Pancreas (tissue), 10 donors: ENCODE measurements at regions not wholly inside any gene's neighbourhood (a gene's known extent, or its start where the extent isn't known, plus 50 kb on each side); places are given as distances from the start of the nearest gene placed in this dataset.

ENCODE experiments used
- ATAC-seq, 4 donors: fragments of 200-7000 bp; cut with Tn5 transposase; one replicate each; pipeline versions ENCODE4 v1.8.0 to v1.9.1; 2020; ENCODE audit warnings: mild to moderate bottlenecking in 4 of 4, moderate library complexity in 4 of 4
- DNase-seq, 6 donors: peaks; one replicate each; pipeline ENCODE4 v3.0.0-alpha.2; 2020
- FAIRE-seq: peaks from 2 replicates; lab custom pipeline; 2012; peaks lifted over from hg19 to GRCh38; lab: Jason Lieb, UNC
- H3K27ac ChIP-seq, 4 donors: fragments of 200-600 bp; sonication (generic); 1 replicate in 3 of 4; 2 replicates in 1 of 4; pipeline versions ENCODE4 v1.5.0 to v1.8.0; 2020
- H3K27me3 ChIP-seq, 4 donors: fragments of 200-600 bp; one replicate each; pipeline ENCODE4 v1.8.0; 2021
- H3K36me3 ChIP-seq, 3 donors: fragments of 200-600 bp; sonication (generic) in 1 of 3; one replicate each; pipeline versions ENCODE4 v1.5.0 to v1.8.0; 2020 to 2021
- H3K4me1 ChIP-seq, 3 donors: fragments of 200-600 bp; one replicate each; pipeline ENCODE4 v1.8.0; 2021
- H3K4me3 ChIP-seq, 4 donors: fragments of 200-600 bp; sonication (generic) in 2 of 4; one replicate each; pipeline versions ENCODE4 v1.5.0 to v1.8.0; 2020 to 2021
- H3K9me3 ChIP-seq, 4 donors: fragments of 200-600 bp; one replicate each; pipeline ENCODE4 v1.8.0; 2021
- CTCF ChIP-seq, 4 donors: fragments of 200-600 bp; sonication (generic) in 3 of 4; IDR thresholded peaks; one replicate each; pipeline versions ENCODE4 v1.5.0 to v1.8.0; 2021; ENCODE audit warnings: antibody characterized with exemption in 4 of 4
- WGBS, 2 donors: extraction: QIAGEN DNeasy Blood & Tissue Kit; methylation state at CpG; one replicate each; pipeline ENCODE4 v1.1.7; 2013; 5-methylcytosine and 5-hydroxymethylcytosine counted together
- intact Hi-C, 3 donors: fragments of 100-400 bp; cut with DNase I; formaldehyde crosslinking; loops; one replicate each; pipeline versions ENCODE4 v1.11.1 to v1.14.2; 2022
- donor health status: healthy with polysubstance abuse.
- donor health status: DM: no; HTN: no; CAD: no; lungs with moderate emphysema.
- donor health status: DM: no; HTN: no; CAD: no.
- donor health status: control.
- donor health status: control.
- donor health status: Bipolar disorder and iron deficiency.
- donor health status: DM: yes; HTN: yes; CAD: no.
- donor health status: DM: no; HTN: no; CAD: no.
- donor health status: DM: no; HTN: no; CAD: no.
- donor health status: DM: yes; HTN: yes; CAD: no.

DNA sequence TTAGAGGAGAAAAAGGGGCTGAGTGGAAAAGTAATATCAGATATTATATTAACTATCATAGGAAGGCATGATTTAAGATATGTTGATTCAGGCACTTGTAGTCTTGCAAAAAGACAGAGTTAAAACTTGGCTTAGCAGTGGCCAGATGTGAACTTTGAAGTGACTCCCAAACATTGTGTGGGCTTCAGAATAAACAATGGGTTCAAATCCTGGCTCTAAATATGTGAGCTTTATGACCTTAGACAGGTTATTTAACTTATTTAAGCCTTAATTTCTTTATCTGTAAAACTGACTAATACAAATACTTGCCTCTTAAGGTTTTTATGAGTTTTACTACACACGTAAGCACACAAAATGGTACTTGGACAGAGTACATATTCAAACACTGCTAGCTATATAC, 85.9 kb downstream of the TNFSF18 start:
- FAIRE-seq = no peak
- no peaks in the 10 kb centered on the region for H3K27me3 ChIP-seq
- DNase-seq = no peak
- no peak for TF ChIP-seq CTCF (IDR thresholded peaks at IDR 0.05)
- H3K4me3 ChIP-seq = no peak overlapping the region
- intact Hi-C loops = no loop called here
- ATAC-seq = no peak
- H3K9me3 ChIP-seq = no peaks in the 10 kb centered on the region
- WGBS, 2 donors = 86 to 90% methylated on average over 1 of the region's 1 CpG
- no peak overlapping the region for H3K27ac ChIP-seq
- no peaks in the 10 kb centered on the region for H3K36me3 ChIP-seq
- peaks cover 3 to 10% (median 9%) of the 10 kb centered on the region in 3 donors for H3K4me1 ChIP-seq

DNA sequence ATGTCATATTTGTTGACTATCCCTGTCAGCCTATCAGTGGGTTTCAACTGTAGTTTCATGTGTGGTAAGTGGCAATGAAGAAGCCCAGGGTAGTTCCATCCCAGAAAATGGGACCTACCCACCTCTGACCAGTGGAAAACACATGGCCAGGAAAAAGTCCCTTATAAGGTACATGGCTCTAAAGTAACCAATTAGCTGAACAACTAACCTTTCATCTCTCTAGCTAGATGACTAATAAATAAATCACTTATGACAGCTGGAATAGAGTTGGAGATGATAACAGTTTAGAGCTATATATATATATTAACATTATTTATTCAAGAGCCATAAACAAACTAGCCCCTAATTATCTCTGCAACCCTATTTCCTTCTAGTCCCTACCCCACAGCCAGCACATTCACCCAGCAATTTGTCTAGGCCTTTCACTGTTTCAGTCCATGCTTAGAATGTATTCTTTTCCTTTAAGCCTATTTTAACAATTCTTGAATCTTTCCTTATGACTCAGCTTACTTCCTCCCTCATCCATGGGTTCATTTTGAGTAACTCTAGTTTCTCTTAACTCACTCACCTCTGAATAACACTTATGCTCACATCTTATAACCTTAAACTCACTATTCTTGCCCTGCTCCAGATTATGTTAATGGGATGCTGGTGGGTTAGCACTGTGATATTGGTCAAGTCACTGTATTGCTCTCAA, 83.7 kb downstream of the TNFSF18 start:
- no peak for TF ChIP-seq CTCF (IDR thresholded peaks at IDR 0.05)
- DNase-seq (no peak), FAIRE-seq (no peak), ATAC-seq (no peak)
- Histone ChIP-seq H3K4me1 (peaks cover 0 to 9% (median 7%) of the 10 kb centered on the region in 3 donors), H3K9me3 (no peaks in the 10 kb centered on the region), H3K27ac (no peak overlapping the region), H3K27me3 (no peaks in the 10 kb centered on the region), H3K36me3 (no peaks in the 10 kb centered on the region), H3K4me3 (no peak overlapping the region)
- intact Hi-C loops = no loop called here

GRCh38 chr1:172967936-172968335, 82.8 kb downstream of the TNFSF18 start:
- no peak for FAIRE-seq
- intact Hi-C loops = no loop called here

DNA sequence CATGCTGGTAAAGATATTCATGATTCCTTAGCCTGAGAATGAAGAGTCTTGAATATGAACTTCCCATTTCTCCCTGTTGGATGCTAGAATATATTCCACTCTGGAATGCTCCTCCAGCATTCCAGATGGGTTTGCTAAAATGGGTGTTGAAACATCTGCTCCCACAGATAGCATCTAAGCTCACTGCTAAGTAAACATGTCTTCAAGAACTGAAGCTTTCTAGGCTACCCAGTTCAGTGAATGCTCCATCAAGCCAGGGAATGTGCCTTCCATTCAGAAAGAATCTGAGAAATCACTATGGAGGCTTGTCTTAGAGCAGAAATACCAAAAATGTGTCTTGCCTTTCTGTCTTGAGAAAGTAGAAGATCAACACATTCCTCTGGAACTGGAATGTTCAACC, 81.1 kb downstream of the TNFSF18 start:
- Histone ChIP-seq H3K27me3 (no peaks in the 10 kb centered on the region), H3K4me1 (peaks cover 0 to 13% (median 9%) of the 10 kb centered on the region in 3 donors), H3K27ac (no peak overlapping the region), H3K4me3 (no peak overlapping the region), H3K36me3 (no peaks in the 10 kb centered on the region), H3K9me3 (no peaks in the 10 kb centered on the region)
- TF ChIP-seq CTCF (IDR thresholded peaks at IDR 0.05) = no peak
- FAIRE-seq (no peak), ATAC-seq (no peak), DNase-seq (no peak)
- intact Hi-C loops = no loop called here

More at GRCh38 chr1:172967936-172968335, 82.8 kb downstream of the TNFSF18 start:
- Histone ChIP-seq H3K4me1 (peaks cover 0 to 13% (median 9%) of the 10 kb centered on the region in 3 donors), H3K27me3 (no peaks in the 10 kb centered on the region), H3K9me3 (no peaks in the 10 kb centered on the region), H3K4me3 (no peak overlapping the region), H3K36me3 (no peaks in the 10 kb centered on the region), H3K27ac (no peak overlapping the region)
- ATAC-seq (no peak), DNase-seq (no peak)
- TF ChIP-seq CTCF (IDR thresholded peaks at IDR 0.05) = no peak

GRCh38 chr1:172970186-172970585, 80.6 kb downstream of the TNFSF18 start:
- 100% methylated on average over 1 of the region's 1 CpG for WGBS, 2 donors
- no peak overlapping the region for H3K27ac ChIP-seq
- no peak for TF ChIP-seq CTCF (IDR thresholded peaks at IDR 0.05)
- peaks cover 0 to 13% (median 9%) of the 10 kb centered on the region in 3 donors for H3K4me1 ChIP-seq
- H3K36me3 ChIP-seq = no peaks in the 10 kb centered on the region
- H3K27me3 ChIP-seq = no peaks in the 10 kb centered on the region
- FAIRE-seq = no peak
- peak in 3 of 4 donors; percentile 30 to 56 (median 35) for ATAC-seq
- H3K4me3 ChIP-seq = no peak overlapping the region
- intact Hi-C loops = no loop called here
- no peak for DNase-seq
- no peaks in the 10 kb centered on the region for H3K9me3 ChIP-seq
